Iris pigment epithelial cell (primary cell): ENCODE measurements at regions not wholly inside any gene's neighbourhood (a gene's known extent, or its start where the extent isn't known, plus 50 kb on each side); places are given as distances from the start of the nearest gene placed in this dataset.

ENCODE experiments used
- DNase-seq: peaks from one replicate; pipeline ENCODE4 v3.0.0-alpha.2; 2011; ENCODE audit warnings: low read depth

DNA sequence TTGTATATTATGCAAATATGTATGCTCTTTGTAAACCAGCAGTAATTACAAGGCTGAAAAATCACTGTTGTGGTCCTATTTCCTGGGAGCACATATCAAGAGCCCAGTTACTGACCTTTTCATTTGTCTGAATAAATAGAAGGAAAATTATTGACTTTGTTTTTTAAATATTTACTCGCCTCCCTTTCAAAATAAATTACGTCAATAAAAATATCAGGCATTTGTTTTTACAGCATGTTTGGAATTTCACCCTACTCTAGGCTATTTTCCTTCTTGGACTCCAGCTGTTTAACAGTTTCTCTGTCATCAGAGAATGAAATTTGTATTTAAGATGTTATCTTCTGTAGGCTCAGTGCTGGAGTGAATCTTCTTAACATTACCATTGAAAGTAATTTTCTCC, 59.9 kb upstream of the LRATD1 start:
- no peak for DNase-seq

DNA sequence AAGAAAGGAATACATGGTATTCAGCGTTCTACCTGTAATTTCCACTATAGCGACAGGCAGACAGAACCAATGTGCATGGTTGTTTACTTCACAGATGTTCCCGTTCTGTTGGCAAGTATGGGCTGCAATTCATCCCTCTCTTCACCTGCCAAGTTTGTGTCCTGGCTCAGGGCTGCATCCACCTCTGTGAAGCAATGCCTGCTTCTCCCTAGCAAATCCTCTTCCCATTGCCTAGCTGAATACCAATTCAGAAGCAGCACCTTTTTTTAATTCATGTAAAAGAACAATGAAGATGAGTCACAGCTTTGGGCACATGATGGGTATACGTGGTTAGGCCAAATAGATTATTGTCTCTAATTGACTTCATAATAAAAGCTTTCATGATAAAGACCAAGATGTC, 54.7 kb upstream of the LRATD1 start:
- no peak for DNase-seq
